ENCODE measurements at regions not wholly inside any gene's neighbourhood (a gene's known extent, or its start where the extent isn't known, plus 50 kb on each side); places are given as distances from the start of the nearest gene placed in this dataset.

DNA sequence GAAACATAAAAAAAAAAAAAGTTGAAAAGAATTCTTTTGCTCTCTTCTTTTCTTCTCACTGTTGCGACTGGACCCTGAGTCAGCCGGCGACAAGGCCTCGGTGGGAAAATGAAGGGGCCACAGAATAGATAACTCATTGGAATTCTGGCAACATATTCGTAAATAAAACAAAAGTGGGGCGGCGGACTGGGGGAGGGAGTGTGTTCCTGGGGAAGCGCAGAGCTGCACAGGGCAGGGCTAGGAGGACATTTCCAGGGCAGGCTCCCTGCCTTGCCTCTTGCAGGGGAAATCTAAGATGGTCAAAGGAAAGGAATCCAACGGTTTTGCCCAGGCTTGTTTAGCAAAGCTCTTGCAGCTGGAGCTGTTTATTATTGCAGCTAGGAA is 1042.8 kb upstream of the NR2F2 start:
- no peak for DNase-seq (ENCODE audit: unreplicated experiment)
- peaks cover 3% of the 10 kb centered on the region for H3K4me1 Mint-ChIP-seq (ENCODE audit: insufficient read depth, unreplicated experiment)
- no peak overlapping the region for H3K27ac Mint-ChIP-seq (ENCODE audit: low read depth, unreplicated experiment)
- POLR2A ChIA-PET, result no interaction called here
- H3K36me3 Mint-ChIP-seq (ENCODE audit: insufficient read depth, unreplicated experiment), result no peaks in the 10 kb centered on the region
- no peaks in the 10 kb centered on the region for H3K9me3 Mint-ChIP-seq (ENCODE audit: unreplicated experiment)
- CTCF ChIA-PET, result interaction anchor here (0.5 to 2.2 kb wide), 5 partner anchors 9 to 1053 kb away, joined by 3 to 8 read pairs (median 4); no protein-coding TSS in a partner anchor
- H3K27me3 Mint-ChIP-seq (ENCODE audit: insufficient read depth, unreplicated experiment), result no peaks in the 10 kb centered on the region
- H3K4me3 Mint-ChIP-seq (ENCODE audit: unreplicated experiment), result no peak overlapping the region
- intact Hi-C loops (cut with micrococcal nuclease), result no loop called here
- TF ChIP-seq, protein P1, sequence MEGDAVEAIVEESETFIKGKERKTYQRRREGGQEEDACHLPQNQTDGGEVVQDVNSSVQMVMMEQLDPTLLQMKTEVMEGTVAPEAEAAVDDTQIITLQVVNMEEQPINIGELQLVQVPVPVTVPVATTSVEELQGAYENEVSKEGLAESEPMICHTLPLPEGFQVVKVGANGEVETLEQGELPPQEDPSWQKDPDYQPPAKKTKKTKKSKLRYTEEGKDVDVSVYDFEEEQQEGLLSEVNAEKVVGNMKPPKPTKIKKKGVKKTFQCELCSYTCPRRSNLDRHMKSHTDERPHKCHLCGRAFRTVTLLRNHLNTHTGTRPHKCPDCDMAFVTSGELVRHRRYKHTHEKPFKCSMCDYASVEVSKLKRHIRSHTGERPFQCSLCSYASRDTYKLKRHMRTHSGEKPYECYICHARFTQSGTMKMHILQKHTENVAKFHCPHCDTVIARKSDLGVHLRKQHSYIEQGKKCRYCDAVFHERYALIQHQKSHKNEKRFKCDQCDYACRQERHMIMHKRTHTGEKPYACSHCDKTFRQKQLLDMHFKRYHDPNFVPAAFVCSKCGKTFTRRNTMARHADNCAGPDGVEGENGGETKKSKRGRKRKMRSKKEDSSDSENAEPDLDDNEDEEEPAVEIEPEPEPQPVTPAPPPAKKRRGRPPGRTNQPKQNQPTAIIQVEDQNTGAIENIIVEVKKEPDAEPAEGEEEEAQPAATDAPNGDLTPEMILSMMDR (IDR thresholded peaks at IDR 0.05; ENCODE audit: unreplicated experiment), result no peak
- BruUV-seq (replicated peaks), result no TSS peak

DNA sequence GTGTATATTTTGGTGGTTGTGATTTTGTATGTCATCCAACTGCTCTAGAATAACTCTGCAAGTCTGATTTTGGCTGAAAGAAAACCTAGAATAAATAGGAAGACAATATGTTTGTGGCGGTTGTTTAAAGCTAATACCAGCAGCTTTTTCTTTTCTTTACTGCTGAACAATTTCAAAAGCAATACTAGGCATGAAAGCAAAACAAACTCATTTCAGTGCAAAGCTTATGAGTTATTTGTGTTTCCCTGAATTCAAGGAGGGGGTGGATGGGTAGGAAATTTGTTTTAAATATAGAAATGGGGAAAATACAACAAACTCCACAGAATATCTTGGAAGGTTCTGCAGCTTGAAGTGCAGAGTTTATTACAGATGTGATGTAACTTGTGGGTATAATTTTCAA is 1041.9 kb upstream of the NR2F2 start:
- Mint-ChIP-seq H3K27me3 (ENCODE audit: insufficient read depth, unreplicated experiment) (no peaks in the 10 kb centered on the region), H3K36me3 (ENCODE audit: insufficient read depth, unreplicated experiment) (no peaks in the 10 kb centered on the region), H3K9me3 (ENCODE audit: unreplicated experiment) (no peaks in the 10 kb centered on the region), H3K4me1 (ENCODE audit: insufficient read depth, unreplicated experiment) (peaks cover 6% of the 10 kb centered on the region), H3K27ac (ENCODE audit: low read depth, unreplicated experiment) (no peak overlapping the region), H3K4me3 (ENCODE audit: unreplicated experiment) (no peak overlapping the region)
- POLR2A ChIA-PET, result no interaction called here
- intact Hi-C loops (cut with micrococcal nuclease), result no loop called here
- TF ChIP-seq, protein P1 (IDR thresholded peaks at IDR 0.05; ENCODE audit: unreplicated experiment), result no peak
- BruUV-seq (replicated peaks), result no TSS peak
- CTCF ChIA-PET, result interaction anchor here (1.1 to 2.2 kb wide), 2 partner anchors 29 to 619 kb away, joined by 4 to 5 read pairs; no protein-coding TSS in a partner anchor
- no peak for DNase-seq (ENCODE audit: unreplicated experiment)

DNA sequence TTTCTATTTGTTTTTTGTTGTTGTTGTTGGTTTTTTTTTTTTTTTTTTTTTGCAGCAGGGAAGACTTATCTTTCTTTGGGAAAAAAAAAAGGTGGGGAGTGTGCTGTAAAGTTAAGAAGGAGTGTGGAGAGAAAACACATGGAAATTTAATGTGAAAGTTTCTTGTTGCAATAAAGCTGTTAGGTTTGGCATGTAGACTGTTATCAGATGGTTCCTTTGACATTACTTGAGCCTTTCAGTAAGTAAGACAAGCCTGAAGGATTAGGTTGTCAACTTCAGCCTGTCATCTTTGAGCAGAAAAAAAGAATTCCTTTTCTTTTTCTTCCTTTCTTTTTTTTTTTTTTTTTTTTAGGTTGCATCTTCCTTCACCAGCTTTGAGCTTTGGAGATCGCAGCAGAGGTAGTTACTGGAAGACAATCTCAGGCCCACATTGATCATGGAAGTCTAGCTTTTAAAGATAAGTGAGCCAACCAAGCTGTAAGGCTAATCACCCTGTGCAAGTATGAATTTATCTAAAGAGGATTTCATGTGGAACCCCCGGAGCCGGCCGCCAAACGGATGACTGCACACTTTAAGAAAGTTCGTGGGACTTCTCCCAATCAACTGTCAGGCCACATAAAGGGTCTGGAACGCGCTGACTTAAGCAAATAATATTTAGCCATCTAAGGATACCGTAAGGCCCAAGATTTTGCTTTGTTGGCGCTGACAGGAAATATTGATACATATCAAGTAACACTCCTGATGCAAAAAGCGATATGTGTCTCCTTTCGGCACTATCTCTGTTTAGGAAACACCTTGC is 1040.1 kb upstream of the NR2F2 start:
- Mint-ChIP-seq H3K27ac (ENCODE audit: low read depth, unreplicated experiment) (no peak overlapping the region), H3K4me1 (ENCODE audit: insufficient read depth, unreplicated experiment) (peaks cover 6% of the 10 kb centered on the region), H3K4me3 (ENCODE audit: unreplicated experiment) (no peak overlapping the region), H3K36me3 (ENCODE audit: insufficient read depth, unreplicated experiment) (peaks cover 4% of the 10 kb centered on the region), H3K9me3 (ENCODE audit: unreplicated experiment) (no peaks in the 10 kb centered on the region), H3K27me3 (ENCODE audit: insufficient read depth, unreplicated experiment) (no peaks in the 10 kb centered on the region)
- intact Hi-C loops (cut with micrococcal nuclease), result loop anchor here (5.0 kb wide), 1 partner anchor 113 kb away; no protein-coding TSS in a partner anchor
- CTCF ChIA-PET, result interaction anchor here (0.5 to 2.0 kb wide), 15 partner anchors 10 to 1955 kb away, joined by 3 to 5 read pairs (median 3); no protein-coding TSS in a partner anchor
- TF ChIP-seq, protein P1 (IDR thresholded peaks at IDR 0.05; ENCODE audit: unreplicated experiment), result no peak
- POLR2A ChIA-PET, result no interaction called here
- DNase-seq (ENCODE audit: unreplicated experiment), result no peak
- no TSS peak for BruUV-seq (replicated peaks)

DNA sequence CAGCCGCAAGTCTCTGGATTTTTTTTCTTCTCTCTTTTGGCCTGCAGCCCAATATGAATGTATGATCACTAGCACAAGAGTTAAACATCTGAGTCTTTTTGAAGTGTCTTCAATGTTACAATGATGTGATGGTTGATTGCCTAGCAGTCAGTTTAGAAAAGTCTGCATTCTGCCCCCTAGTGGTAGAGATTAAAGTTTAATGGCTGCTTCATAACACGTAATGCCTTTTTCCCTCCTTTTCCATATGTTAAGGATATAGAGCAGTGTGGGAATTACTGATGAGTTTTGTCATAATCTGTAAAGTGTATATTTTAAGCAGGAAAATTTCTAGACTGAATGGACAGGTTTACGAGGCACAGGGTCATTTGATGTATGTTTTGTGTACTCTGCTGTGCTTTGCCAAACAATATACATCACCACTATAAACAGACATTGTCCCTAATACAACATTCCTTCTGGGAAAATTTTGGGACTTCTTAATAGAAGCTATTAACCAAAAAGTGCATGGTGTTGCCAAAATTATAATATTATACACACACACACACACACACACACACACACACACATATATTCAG is 1038.5 kb upstream of the NR2F2 start:
- ChIA-PET POLR2A (no interaction called here), CTCF (interaction anchor here (0.6 to 2.0 kb wide), 25 partner anchors 8 to 1952 kb away, joined by 3 to 11 read pairs (median 3); no protein-coding TSS in a partner anchor)
- Mint-ChIP-seq H3K4me3 (ENCODE audit: unreplicated experiment) (no peak overlapping the region), H3K27ac (ENCODE audit: low read depth, unreplicated experiment) (no peak overlapping the region), H3K27me3 (ENCODE audit: insufficient read depth, unreplicated experiment) (no peaks in the 10 kb centered on the region), H3K4me1 (ENCODE audit: insufficient read depth, unreplicated experiment) (peaks cover 6% of the 10 kb centered on the region), H3K9me3 (ENCODE audit: unreplicated experiment) (no peaks in the 10 kb centered on the region), H3K36me3 (ENCODE audit: insufficient read depth, unreplicated experiment) (peaks cover 6% of the 10 kb centered on the region)
- TF ChIP-seq, protein P1 (IDR thresholded peaks at IDR 0.05; ENCODE audit: unreplicated experiment), result peak; percentile 45
- intact Hi-C loops (cut with micrococcal nuclease), result loop anchor here (1.0 to 5.0 kb wide), 4 partner anchors 115 to 622 kb away; no protein-coding TSS in a partner anchor
- no TSS peak for BruUV-seq (replicated peaks)
- DNase-seq (ENCODE audit: unreplicated experiment), result peak; percentile 66

Data from MCF 10A (cell line).